Stimulated activated effector memory CD8-positive, alpha-beta T cell treated with anti-CD3 and anti-CD28 coated beads, Interleukin-12 subunit alpha, Interleukin-12 subunit beta, amount 100 ng/mL, for 72 hours (primary cell): ENCODE measurements at regions not wholly inside any gene's neighbourhood (a gene's known extent, or its start where the extent isn't known, plus 50 kb on each side); places are given as distances from the start of the nearest gene placed in this dataset.
"Not testable (repeated sequence)": the region's sequence is repeated elsewhere in the genome, so short reads cannot be mapped to it uniquely, and the experiment has no call there.

ENCODE experiments used
- ATAC-seq: fragments of 150-1000 bp; cut with Tn5 transposase; 2 replicates; pipeline ENCODE4 v1.10.0; 2021
- DNase-seq, 2 donors: peaks; one replicate each; pipeline ENCODE4 v3.0.0; 2021 to 2022; ENCODE audit warnings: low spot score in 2 of 2
- H3K27ac Mint-ChIP-seq: one replicate; pipeline ENCODE4 v1.8.0; 2022; ENCODE audit warnings: mild to moderate bottlenecking, mixed read lengths
- H3K36me3 Mint-ChIP-seq: one replicate; pipeline ENCODE4 v1.8.0; 2022; ENCODE audit warnings: mild to moderate bottlenecking, mixed read lengths
- H3K4me1 Mint-ChIP-seq: one replicate; pipeline ENCODE4 v1.8.0; 2022; ENCODE audit warnings: mixed read lengths
- H3K4me3 Mint-ChIP-seq: one replicate; pipeline ENCODE4 v1.8.0; 2022; ENCODE audit warnings: mild to moderate bottlenecking, mixed read lengths
- H3K9me3 Mint-ChIP-seq: one replicate; pipeline ENCODE4 v1.8.0; 2022; ENCODE audit warnings: mixed read lengths

- ATAC-seq (no peak), DNase-seq (no peak)
- H3K9me3 Mint-ChIP-seq, result no peaks in the 10 kb centered on the region
- no peak overlapping the region for H3K27ac Mint-ChIP-seq
- H3K4me1 Mint-ChIP-seq, result peaks cover 17% of the 10 kb centered on the region
- no peak overlapping the region for H3K4me3 Mint-ChIP-seq
- H3K36me3 Mint-ChIP-seq, result no peaks in the 10 kb centered on the region
Observed at GRCh38 chr3:152123457-152123856, 145.3 kb upstream of the MBNL1 start.

GRCh38 chr3:152126260-152126659 lies 142.5 kb upstream of the MBNL1 start:
- DNase-seq, result no peak

GRCh38 chr3:152127058-152127457 lies 141.7 kb upstream of the MBNL1 start:
- DNase-seq, result no peak
- H3K9me3 Mint-ChIP-seq, result no peaks in the 10 kb centered on the region
- peak; percentile 99 for ATAC-seq
- H3K4me1 Mint-ChIP-seq, result peaks cover 10% of the 10 kb centered on the region
- no peaks in the 10 kb centered on the region for H3K36me3 Mint-ChIP-seq
- H3K4me3 Mint-ChIP-seq, result no peak overlapping the region
- no peak overlapping the region for H3K27ac Mint-ChIP-seq

More at GRCh38 chr3:152126260-152126659, 142.5 kb upstream of the MBNL1 start:
- Mint-ChIP-seq H3K36me3 (no peaks in the 10 kb centered on the region), H3K27ac (no peak overlapping the region), H3K9me3 (no peaks in the 10 kb centered on the region), H3K4me3 (no peak overlapping the region), H3K4me1 (peaks cover 10% of the 10 kb centered on the region)
- ATAC-seq, result peak; percentile 40

- Mint-ChIP-seq H3K4me1 (peaks cover 10% of the 10 kb centered on the region), H3K36me3 (no peaks in the 10 kb centered on the region), H3K9me3 (no peaks in the 10 kb centered on the region), H3K4me3 (no peak overlapping the region), H3K27ac (no peak overlapping the region)
- DNase-seq, result no peak
- ATAC-seq, result no peak
Observed at GRCh38 chr3:152128356-152128755, 140.4 kb upstream of the MBNL1 start.

GRCh38 chr3:152139651-152140050 lies 129.1 kb upstream of the MBNL1 start:
- no peaks in the 10 kb centered on the region for H3K36me3 Mint-ChIP-seq
- ATAC-seq (no peak), DNase-seq (no peak)
- H3K9me3 Mint-ChIP-seq, result no peaks in the 10 kb centered on the region
- no peaks in the 10 kb centered on the region for H3K4me1 Mint-ChIP-seq
- no peak overlapping the region for H3K27ac Mint-ChIP-seq
- no peak overlapping the region for H3K4me3 Mint-ChIP-seq

GRCh38 chr3:152146461-152146860 lies 122.3 kb upstream of the MBNL1 start:
- no peaks in the 10 kb centered on the region for H3K4me1 Mint-ChIP-seq
- H3K9me3 Mint-ChIP-seq, result no peaks in the 10 kb centered on the region
- ATAC-seq (no peak), DNase-seq (no peak)
- no peaks in the 10 kb centered on the region for H3K36me3 Mint-ChIP-seq
- no peak overlapping the region for H3K27ac Mint-ChIP-seq
- no peak overlapping the region for H3K4me3 Mint-ChIP-seq

- Mint-ChIP-seq H3K4me3 (no peak overlapping the region), H3K27ac (no peak overlapping the region), H3K9me3 (no peaks in the 10 kb centered on the region), H3K36me3 (no peaks in the 10 kb centered on the region), H3K4me1 (no peaks in the 10 kb centered on the region)
- no peak for DNase-seq
- no peak for ATAC-seq
Observed at GRCh38 chr3:152147748-152148147, 121.0 kb upstream of the MBNL1 start.

- H3K4me1 Mint-ChIP-seq, result no peaks in the 10 kb centered on the region
- H3K9me3 Mint-ChIP-seq, result no peaks in the 10 kb centered on the region
- H3K27ac Mint-ChIP-seq, result no peak overlapping the region
- no peaks in the 10 kb centered on the region for H3K36me3 Mint-ChIP-seq
- ATAC-seq, result no peak
- no peak for DNase-seq
- no peak overlapping the region for H3K4me3 Mint-ChIP-seq
Observed at GRCh38 chr3:152148579-152148978, 120.2 kb upstream of the MBNL1 start.

- H3K36me3 Mint-ChIP-seq, result no peaks in the 10 kb centered on the region
- no peak for ATAC-seq
Observed at GRCh38 chr3:152149832-152150231, 118.9 kb upstream of the MBNL1 start.

GRCh38 chr3:152151216-152151876 lies 117.4 kb upstream of the MBNL1 start:
- Mint-ChIP-seq H3K36me3 (no peaks in the 10 kb centered on the region), H3K9me3 (no peaks in the 10 kb centered on the region), H3K4me3 (no peak overlapping the region), H3K4me1 (no peaks in the 10 kb centered on the region), H3K27ac (no peak overlapping the region)
- DNase-seq (no peak), ATAC-seq (peak; percentile 47)

More at GRCh38 chr3:152149832-152150231, 118.9 kb upstream of the MBNL1 start:
- no peak overlapping the region for H3K4me3 Mint-ChIP-seq
- no peak for DNase-seq
- no peaks in the 10 kb centered on the region for H3K9me3 Mint-ChIP-seq
- H3K27ac Mint-ChIP-seq, result no peak overlapping the region
- H3K4me1 Mint-ChIP-seq, result no peaks in the 10 kb centered on the region

GRCh38 chr3:152151877-152152765 lies 116.6 kb upstream of the MBNL1 start:
- DNase-seq, ATAC-seq, H3K4me1 Mint-ChIP-seq, H3K27ac Mint-ChIP-seq, H3K9me3 Mint-ChIP-seq, H3K36me3 Mint-ChIP-seq, H3K4me3 Mint-ChIP-seq: not testable (repeated sequence)

- not testable (repeated sequence) for DNase-seq, H3K27ac Mint-ChIP-seq
Observed at GRCh38 chr3:152153115-152153514, 115.6 kb upstream of the MBNL1 start.

GRCh38 chr3:152155246-152156020 lies 113.3 kb upstream of the MBNL1 start:
- ATAC-seq (no peak), DNase-seq (no peak)
- Mint-ChIP-seq H3K4me3 (no peak overlapping the region), H3K4me1 (no peaks in the 10 kb centered on the region), H3K27ac (no peak overlapping the region), H3K36me3 (no peaks in the 10 kb centered on the region), H3K9me3 (no peaks in the 10 kb centered on the region)

More at GRCh38 chr3:152153115-152153514, 115.6 kb upstream of the MBNL1 start:
- H3K4me1 Mint-ChIP-seq, H3K36me3 Mint-ChIP-seq, H3K4me3 Mint-ChIP-seq, H3K9me3 Mint-ChIP-seq, ATAC-seq: not testable (repeated sequence)

GRCh38 chr3:152156880-152157279 lies 111.8 kb upstream of the MBNL1 start:
- Mint-ChIP-seq H3K4me3 (no peak overlapping the region), H3K36me3 (no peaks in the 10 kb centered on the region), H3K27ac (no peak overlapping the region), H3K4me1 (no peaks in the 10 kb centered on the region), H3K9me3 (no peaks in the 10 kb centered on the region)
- no peak for ATAC-seq
- DNase-seq, result no peak

GRCh38 chr3:152157337-152157736 lies 111.4 kb upstream of the MBNL1 start:
- ATAC-seq (no peak), DNase-seq (no peak)
- Mint-ChIP-seq H3K4me3 (no peak overlapping the region), H3K9me3 (no peaks in the 10 kb centered on the region), H3K4me1 (no peaks in the 10 kb centered on the region), H3K27ac (no peak overlapping the region), H3K36me3 (no peaks in the 10 kb centered on the region)
